ENCODE measurements at regions not wholly inside any gene's neighbourhood (a gene's known extent, or its start where the extent isn't known, plus 50 kb on each side); places are given as distances from the start of the nearest gene placed in this dataset.

- H3K27me3 ChIP-seq (ENCODE audit: control insufficient read depth in 2 of 2, insufficient read depth in 2 of 2, low read length in 2 of 2) = no peaks in the 10 kb centered on the region
- no peaks in the 10 kb centered on the region for H3K4me1 ChIP-seq (ENCODE audit: control insufficient read depth, extremely low read depth, insufficient read depth, low read length)
- no peak overlapping the region for H3K4me2 ChIP-seq (ENCODE audit: insufficient read depth, low read length)
- ChIA-PET CTCF (no interaction called here), POLR2A (no interaction called here)
- intact Hi-C loops (cut with micrococcal nuclease) (no loop called here), dilution Hi-C loops (cut with MboI; ENCODE audit: extremely low pct_ligation_motif_present, low sequenced_read_pairs) (no loop called here)
- H3K36me3 ChIP-seq (ENCODE audit: control insufficient read depth in 2 of 2, extremely low read depth in 1 of 2, insufficient read depth in 2 of 2, low read length in 2 of 2) = no peaks in the 10 kb centered on the region
- H3K9me1 ChIP-seq (replicated peaks; ENCODE audit: control insufficient read depth, extremely low read depth, insufficient read depth, low read length) = no peaks in the 10 kb centered on the region
- DNase-seq (ENCODE audit: low read depth, low spot score) (no peak), FAIRE-seq (no peak)
- H3K79me2 ChIP-seq (ENCODE audit: control insufficient read depth, insufficient read depth, low read length) = no peaks in the 10 kb centered on the region
- no peak overlapping the region for H3K4me3 ChIP-seq (replicated peaks in 1 of 3; ENCODE audit: insufficient read depth in 1 of 3, low read depth in 1 of 3, low read length in 3 of 3)
- H4K20me1 ChIP-seq (replicated peaks; ENCODE audit: control insufficient read depth, extremely low read depth, insufficient read depth, low read length) = no peaks in the 10 kb centered on the region
- no TSS peak for BruUV-seq (replicated peaks)
- TF ChIP-seq CTCF (IDR thresholded peaks at IDR 0.05; ENCODE audit: extremely low read depth in 1 of 2, insufficient read depth in 1 of 2, low read depth in 1 of 2, low read length in 2 of 2) = no peak
- TF ChIP-seq MYC (IDR thresholded peaks at IDR 0.05; ENCODE audit: low read depth, low read length) = no peak
- TF ChIP-seq FOS (IDR thresholded peaks at IDR 0.05; ENCODE audit: borderline replicate concordance, insufficient read depth, low read length) = no peak
- TF ChIP-seq GATA2 (IDR thresholded peaks at IDR 0.05; ENCODE audit: insufficient read depth, insufficient read length, low read depth, low read length) = no peak
- no peak for TF ChIP-seq MAX (IDR thresholded peaks at IDR 0.05; ENCODE audit: insufficient read depth, insufficient read length)
- no peak for TF ChIP-seq POLR2AphosphoS5 (IDR thresholded peaks at IDR 0.05; ENCODE audit: insufficient read depth, low read depth, low read length)
- no peak for TF ChIP-seq JUN (IDR thresholded peaks at IDR 0.05; ENCODE audit: borderline replicate concordance, insufficient read depth, insufficient read length, low read depth)
- TF ChIP-seq POLR2A (IDR thresholded peaks at IDR 0.05; ENCODE audit: low read depth, low read length) = no peak
- no peak for TF ChIP-seq EZH2 (IDR thresholded peaks at IDR 0.05; ENCODE audit: borderline replicate concordance, low read depth, low read length, severe bottlenecking)
- H3K9ac ChIP-seq (replicated peaks; ENCODE audit: extremely low read depth, insufficient read depth, low read length) = no peak overlapping the region
- H3K9me3 ChIP-seq (replicated peaks; ENCODE audit: control insufficient read depth, insufficient read depth, low read length) = no peaks in the 10 kb centered on the region
- H3K27ac ChIP-seq (ENCODE audit: insufficient read depth, low read depth, low read length) = no peak overlapping the region
- no peak overlapping the region for H2AFZ ChIP-seq (ENCODE audit: low read depth, low read length)
Observed at GRCh38 chr7:156014808-156015207, 202.5 kb upstream of the SHH start.
